GM19351 (cell line): ENCODE measurements at regions not wholly inside any gene's neighbourhood (a gene's known extent, or its start where the extent isn't known, plus 50 kb on each side); places are given as distances from the start of the nearest gene placed in this dataset.
"Not testable (repeated sequence)": the region's sequence is repeated elsewhere in the genome, so short reads cannot be mapped to it uniquely, and the experiment has no call there.

Experiments used
- ATAC-seq: cut with Tn5 transposase; IDR thresholded peaks from one replicate; pipeline ENCODE4 v1.9.1; 2021; ENCODE audit warnings: mild to moderate bottlenecking, moderate library complexity; ENCODE audit not compliant: unreplicated experiment

- ATAC-seq = no peak
Measured at GRCh38 chr14:61171727-61172126, 109.4 kb downstream of the TMEM30B start.

GRCh38 chr14:61168141-61168540, 113.0 kb downstream of the TMEM30B start:
- no peak for ATAC-seq

- ATAC-seq = no peak
Measured at GRCh38 chr14:61167642-61168041, 113.5 kb downstream of the TMEM30B start.

- no peak for ATAC-seq
Measured at GRCh38 chr14:61160798-61161197, 120.3 kb downstream of the TMEM30B start.

- no peak for ATAC-seq
Measured at GRCh38 chr14:61154641-61155040, 126.5 kb downstream of the TMEM30B start.

GRCh38 chr14:61153914-61154545, 127.1 kb downstream of the TMEM30B start:
- ATAC-seq = no peak

- ATAC-seq = no peak
Measured at GRCh38 chr14:61153431-61153830, 127.7 kb downstream of the TMEM30B start.

GRCh38 chr14:61152851-61153364, 128.2 kb downstream of the TMEM30B start:
- ATAC-seq = no peak

GRCh38 chr14:61151251-61151650, 129.9 kb downstream of the TMEM30B start:
- no peak for ATAC-seq

GRCh38 chr14:61150851-61151250, 130.3 kb downstream of the TMEM30B start:
- no peak for ATAC-seq

- no peak for ATAC-seq
Measured at GRCh38 chr14:61149896-61150295, 131.2 kb downstream of the TMEM30B start.

GRCh38 chr14:61148742-61149350, 132.3 kb downstream of the TMEM30B start:
- ATAC-seq = no peak

- no peak for ATAC-seq
Measured at GRCh38 chr14:61147831-61148549, 133.1 kb downstream of the TMEM30B start.

GRCh38 chr14:61147381-61147821, 133.7 kb downstream of the TMEM30B start:
- ATAC-seq = no peak

GRCh38 chr14:61146899-61147298, 134.2 kb downstream of the TMEM30B start:
- no peak for ATAC-seq

GRCh38 chr14:61145903-61146481, 135.1 kb downstream of the TMEM30B start:
- ATAC-seq = no peak

- no peak for ATAC-seq
Measured at GRCh38 chr14:61145034-61145902, 135.9 kb downstream of the TMEM30B start.

GRCh38 chr14:61144117-61145033, 136.8 kb downstream of the TMEM30B start:
- not testable (repeated sequence) for ATAC-seq

- ATAC-seq = no peak
Measured at GRCh38 chr14:61140872-61141271, 140.3 kb downstream of the TMEM30B start.
